Ishikawa (cell line): ENCODE measurements at regions not wholly inside any gene's neighbourhood (a gene's known extent, or its start where the extent isn't known, plus 50 kb on each side); places are given as distances from the start of the nearest gene placed in this dataset.

Experiments
- CREB1 ChIP-seq: IDR thresholded peaks from 2 replicates; pipeline ENCODE4 v1.6.1; 2012; ENCODE audit warnings: low read depth
- EP300 ChIP-seq: IDR thresholded peaks from 2 replicates; pipeline ENCODE4 v1.6.1; 2012; ENCODE audit warnings: borderline replicate concordance
- NFIC ChIP-seq: IDR thresholded peaks from 2 replicates; pipeline ENCODE4 v1.6.1; 2012
- RAD21 ChIP-seq: IDR thresholded peaks from 2 replicates; pipeline ENCODE4 v1.6.1; 2012; ENCODE audit warnings: low read depth
- REST ChIP-seq: IDR thresholded peaks from 2 replicates; pipeline ENCODE4 v1.6.1; 2012; ENCODE audit warnings: low read depth, mild to moderate bottlenecking
- TCF12 ChIP-seq: IDR thresholded peaks from 2 replicates; pipeline ENCODE4 v1.6.1; 2012; ENCODE audit warnings: low read depth
- ZBTB7A ChIP-seq: IDR thresholded peaks from 2 replicates; pipeline ENCODE4 v1.6.1; 2012; ENCODE audit warnings: low read depth

DNA sequence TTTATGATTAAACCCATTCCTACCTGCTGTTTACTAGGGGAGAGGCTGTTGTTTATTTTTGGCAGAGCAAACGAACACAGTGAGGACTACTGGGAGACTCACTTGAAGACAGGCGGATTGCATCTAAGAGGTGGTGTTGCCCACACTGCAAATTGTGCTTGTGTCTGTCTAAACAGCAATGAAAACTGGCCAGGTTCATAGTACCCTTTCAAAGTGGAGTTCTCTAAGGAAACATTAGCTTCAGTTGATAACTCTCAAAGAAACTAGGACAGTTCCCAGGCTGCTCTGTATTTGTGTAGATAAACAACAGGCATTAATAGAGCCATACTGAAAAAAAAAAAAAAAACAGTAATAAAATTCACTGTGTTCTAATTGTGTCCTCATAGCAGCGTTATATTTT, 466.0 kb upstream of the RGS6 start:
- TF ChIP-seq EP300 (no peak), REST (no peak), RAD21 (no peak), TCF12 (no peak), NFIC (no peak), CREB1 (no peak), ZBTB7A (no peak)
